Heart left ventricle (tissue), 13 donors: ENCODE measurements at regions not wholly inside any gene's neighbourhood (a gene's known extent, or its start where the extent isn't known, plus 50 kb on each side); places are given as distances from the start of the nearest gene placed in this dataset.

Source experiments
- POLR2A ChIP-seq, 2 donors: fragments of 450-650 bp; IDR thresholded peaks; one replicate each; pipeline ENCODE4 v1.6.1; 2017; ENCODE audit warnings: antibody characterized with exemption in 2 of 2, mild to moderate bottlenecking in 2 of 2, moderate library complexity in 2 of 2
- TF ChIP-seq, protein P1 (sequence below), 12 donors: fragments of 200-600 bp; sonication (generic) in 4 of 12; IDR thresholded peaks; one replicate each; pipeline versions ENCODE4 v1.5.0 to v1.8.0; 2018 to 2022; ENCODE audit warnings: antibody characterized with exemption in 12 of 12, mild to moderate bottlenecking in 5 of 12
- donor health status: ischemic (EF 13 %, LVEDD 7.1; RV severe dilation, severe dysfunction).
- donor health status: DM: no; HTN: yes; CAD: no.
- donor health status: DM: no; HTN: no; CAD: no.
- donor health status: ischemic (EF 25% LVEDD 6.9; RV normal size, moderate dysfunction).
- donor health status: ischemic (EF 25% LVEDD 5.7; RV mildly dilated, moderate dysfunction).
- donor health status: ischemic (EF 35%, LVEDD 5.7; RV mildly dilated, moderate dysfunction).
- donor health status: nonischemic (EF 11% LVEDD 7.7; RV severe dilation, severe dysfunction).
- donor health status: DM: yes; HTN: yes; CAD: no.
- donor health status: PGD.
- donor health status: ischemic (EF 29% LVEDD 5.4; RV normal size, mild dysfunction).
- donor health status: nonischemic (EF 23%, LVEDD 6.1; RV moderate dilation, normal function).

DNA sequence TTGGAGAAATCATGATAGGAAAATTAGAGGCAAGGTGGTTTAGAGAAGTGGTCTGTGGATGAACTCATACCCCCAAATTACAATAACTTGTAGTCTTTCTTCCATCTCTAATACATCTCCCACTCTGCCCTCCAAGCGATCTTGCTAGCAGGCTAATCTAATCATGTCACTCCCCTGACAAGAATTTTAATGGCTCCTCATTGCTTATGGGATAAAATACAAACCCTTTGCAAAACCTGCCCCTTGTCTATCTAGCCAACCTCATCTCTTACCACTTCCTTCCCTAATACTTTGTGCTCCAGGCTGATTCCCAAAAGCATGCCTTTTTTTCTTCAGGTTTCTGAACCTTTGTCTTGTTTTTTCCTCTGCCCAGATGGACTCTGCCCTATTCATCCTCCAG, 71.3 kb upstream of the LRRN2 start:
- TF ChIP-seq, protein P1, sequence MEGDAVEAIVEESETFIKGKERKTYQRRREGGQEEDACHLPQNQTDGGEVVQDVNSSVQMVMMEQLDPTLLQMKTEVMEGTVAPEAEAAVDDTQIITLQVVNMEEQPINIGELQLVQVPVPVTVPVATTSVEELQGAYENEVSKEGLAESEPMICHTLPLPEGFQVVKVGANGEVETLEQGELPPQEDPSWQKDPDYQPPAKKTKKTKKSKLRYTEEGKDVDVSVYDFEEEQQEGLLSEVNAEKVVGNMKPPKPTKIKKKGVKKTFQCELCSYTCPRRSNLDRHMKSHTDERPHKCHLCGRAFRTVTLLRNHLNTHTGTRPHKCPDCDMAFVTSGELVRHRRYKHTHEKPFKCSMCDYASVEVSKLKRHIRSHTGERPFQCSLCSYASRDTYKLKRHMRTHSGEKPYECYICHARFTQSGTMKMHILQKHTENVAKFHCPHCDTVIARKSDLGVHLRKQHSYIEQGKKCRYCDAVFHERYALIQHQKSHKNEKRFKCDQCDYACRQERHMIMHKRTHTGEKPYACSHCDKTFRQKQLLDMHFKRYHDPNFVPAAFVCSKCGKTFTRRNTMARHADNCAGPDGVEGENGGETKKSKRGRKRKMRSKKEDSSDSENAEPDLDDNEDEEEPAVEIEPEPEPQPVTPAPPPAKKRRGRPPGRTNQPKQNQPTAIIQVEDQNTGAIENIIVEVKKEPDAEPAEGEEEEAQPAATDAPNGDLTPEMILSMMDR (IDR thresholded peaks at IDR 0.05) = no peak
- TF ChIP-seq POLR2A (IDR thresholded peaks at IDR 0.05) = no peak
